Mammary epithelial cell (primary cell): ENCODE measurements at regions not wholly inside any gene's neighbourhood (a gene's known extent, or its start where the extent isn't known, plus 50 kb on each side); places are given as distances from the start of the nearest gene placed in this dataset.

Experiments used
- EZH2 ChIP-seq: IDR thresholded peaks from 2 replicates; pipeline ENCODE4 v1.6.1; 2012; ENCODE audit warnings: low read length, inconsistent platforms, borderline replicate concordance
- TF ChIP-seq, protein P1 (sequence below), 2 donors: IDR thresholded peaks in 1 of 2; conservative IDR thresholded peaks in 1 of 2; 2 replicates each; pipeline ENCODE4 v1.5.1; 2011 to 2012; ENCODE audit warnings: inconsistent platforms in 2 of 2, low read length in 2 of 2, mild to moderate bottlenecking in 2 of 2, control low read depth in 1 of 2, low read depth in 1 of 2; ENCODE audit not compliant: insufficient read depth in 1 of 2; ENCODE audit errors: extremely low read depth in 1 of 2

DNA sequence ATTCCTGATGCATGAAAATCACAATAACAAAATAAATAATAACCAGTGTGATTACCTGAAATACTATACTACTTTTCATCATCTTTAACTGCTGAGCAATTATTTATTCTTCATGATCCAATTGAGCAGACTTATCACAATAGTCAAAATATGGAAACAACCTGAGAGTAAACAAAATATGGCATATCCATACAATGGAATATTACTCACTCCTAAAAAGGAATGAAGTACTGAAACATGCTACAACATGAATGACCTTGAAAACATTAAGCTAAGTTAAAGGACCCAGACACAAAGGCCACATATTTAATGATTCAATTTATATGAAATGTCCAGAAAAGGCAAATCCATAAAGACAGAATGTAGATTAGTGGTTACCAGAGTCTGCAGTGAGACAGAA is 146.8 kb downstream of the MID1IP1 start:
- no peak for TF ChIP-seq EZH2
- TF ChIP-seq, protein P1, sequence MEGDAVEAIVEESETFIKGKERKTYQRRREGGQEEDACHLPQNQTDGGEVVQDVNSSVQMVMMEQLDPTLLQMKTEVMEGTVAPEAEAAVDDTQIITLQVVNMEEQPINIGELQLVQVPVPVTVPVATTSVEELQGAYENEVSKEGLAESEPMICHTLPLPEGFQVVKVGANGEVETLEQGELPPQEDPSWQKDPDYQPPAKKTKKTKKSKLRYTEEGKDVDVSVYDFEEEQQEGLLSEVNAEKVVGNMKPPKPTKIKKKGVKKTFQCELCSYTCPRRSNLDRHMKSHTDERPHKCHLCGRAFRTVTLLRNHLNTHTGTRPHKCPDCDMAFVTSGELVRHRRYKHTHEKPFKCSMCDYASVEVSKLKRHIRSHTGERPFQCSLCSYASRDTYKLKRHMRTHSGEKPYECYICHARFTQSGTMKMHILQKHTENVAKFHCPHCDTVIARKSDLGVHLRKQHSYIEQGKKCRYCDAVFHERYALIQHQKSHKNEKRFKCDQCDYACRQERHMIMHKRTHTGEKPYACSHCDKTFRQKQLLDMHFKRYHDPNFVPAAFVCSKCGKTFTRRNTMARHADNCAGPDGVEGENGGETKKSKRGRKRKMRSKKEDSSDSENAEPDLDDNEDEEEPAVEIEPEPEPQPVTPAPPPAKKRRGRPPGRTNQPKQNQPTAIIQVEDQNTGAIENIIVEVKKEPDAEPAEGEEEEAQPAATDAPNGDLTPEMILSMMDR (conservative IDR thresholded peaks at IDR 0.05 in 1 of 2, IDR thresholded peaks at IDR 0.05 in 1 of 2; ENCODE audit: extremely low read depth in 1 of 2, insufficient read depth in 1 of 2, low read depth in 1 of 2, low read length in 2 of 2) = no peak
